ENCODE measurements at regions not wholly inside any gene's neighbourhood (a gene's known extent, or its start where the extent isn't known, plus 50 kb on each side); places are given as distances from the start of the nearest gene placed in this dataset.

- POLR2A ChIA-PET: no interaction called here
- RAD21 ChIA-PET (ENCODE audit: unreplicated experiment): no interaction called here
- no TSS peak for BruUV-seq (replicated peaks)
- no peaks in the 10 kb centered on the region for H3K9me3 ChIP-seq (replicated peaks; ENCODE audit: control insufficient read depth, insufficient read depth, low read length)
- no peak overlapping the region for H2AFZ ChIP-seq (ENCODE audit: control insufficient read depth, low read depth, low read length)
- H4K20me1 ChIP-seq (ENCODE audit: control insufficient read depth, insufficient read depth): no peaks in the 10 kb centered on the region
- H3K9ac ChIP-seq (ENCODE audit: control insufficient read depth, insufficient read depth, low read length): no peak overlapping the region
- H3K79me2 ChIP-seq (ENCODE audit: control insufficient read depth, insufficient read depth, low read length): no peaks in the 10 kb centered on the region
- H3K36me3 ChIP-seq (ENCODE audit: control insufficient read depth in 2 of 2, insufficient read depth in 2 of 2, low read length in 1 of 2): no peaks in the 10 kb centered on the region
- TF ChIP-seq RCOR1 (conservative IDR thresholded peaks at IDR 0.05; ENCODE audit: low read depth, low read length): no peak
- no peak for TF ChIP-seq CEBPB (IDR thresholded peaks at IDR 0.05; ENCODE audit: borderline replicate concordance in 1 of 2, low read depth in 2 of 2, low read length in 2 of 2)
- TF ChIP-seq EP300 (IDR thresholded peaks at IDR 0.05; ENCODE audit: borderline replicate concordance in 1 of 2, control insufficient read depth in 1 of 2, low read depth in 2 of 2, low read length in 2 of 2): no peak
- no peak for TF ChIP-seq CBX3 (IDR thresholded peaks at IDR 0.05; ENCODE audit: borderline replicate concordance, low read depth)
- no peak overlapping the region for H3K4me2 ChIP-seq (ENCODE audit: control insufficient read depth, insufficient read depth)
- FAIRE-seq (no peak), ATAC-seq (no peak), DNase-seq (ENCODE audit: low read depth, low spot score) (no peak)
- in situ Hi-C loops (cut with MboI) (no loop called here), intact Hi-C loops (cut with micrococcal nuclease; ENCODE audit: unreplicated experiment) (no loop called here)
- no peaks in the 10 kb centered on the region for H3K27me3 ChIP-seq (replicated peaks in 1 of 2; ENCODE audit: control insufficient read depth in 2 of 2, insufficient read depth in 2 of 2, low read length in 1 of 2)
- 48% methylated on average over 10 of the region's 10 CpGs for WGBS (ENCODE audit: insufficient coverage, insufficient replicate concordance, low lambda C conversion rate, missing lambda C conversion rate)
- H3K4me1 ChIP-seq (ENCODE audit: control insufficient read depth, insufficient read depth, low read length): no peaks in the 10 kb centered on the region
- CTCF ChIA-PET: no interaction called here
- SMC1A ChIA-PET (ENCODE audit: uncharacterized antibody, unreplicated experiment): no interaction called here
- H3K27ac ChIP-seq (ENCODE audit: control insufficient read depth, insufficient read depth): no peak overlapping the region
- no peak overlapping the region for H3K4me3 ChIP-seq
Observed at GRCh38 chr2:234874347-234875046, 77.3 kb upstream of the SH3BP4 start.

GRCh38 chr2:234873828-234874173 is 78.0 kb upstream of the SH3BP4 start:
- Histone ChIP-seq H3K4me3 (no peak overlapping the region), H3K9ac (ENCODE audit: control insufficient read depth, insufficient read depth, low read length) (no peak overlapping the region), H3K9me3 (replicated peaks; ENCODE audit: control insufficient read depth, insufficient read depth, low read length) (no peaks in the 10 kb centered on the region), H2AFZ (ENCODE audit: control insufficient read depth, low read depth, low read length) (no peak overlapping the region), H3K27ac (ENCODE audit: control insufficient read depth, insufficient read depth) (no peak overlapping the region), H3K4me2 (ENCODE audit: control insufficient read depth, insufficient read depth) (no peak overlapping the region), H3K4me1 (ENCODE audit: control insufficient read depth, insufficient read depth, low read length) (no peaks in the 10 kb centered on the region), H3K79me2 (ENCODE audit: control insufficient read depth, insufficient read depth, low read length) (no peaks in the 10 kb centered on the region), H3K36me3 (ENCODE audit: control insufficient read depth in 2 of 2, insufficient read depth in 2 of 2, low read length in 1 of 2) (no peaks in the 10 kb centered on the region), H4K20me1 (ENCODE audit: control insufficient read depth, insufficient read depth) (no peaks in the 10 kb centered on the region), H3K27me3 (replicated peaks in 1 of 2; ENCODE audit: control insufficient read depth in 2 of 2, insufficient read depth in 2 of 2, low read length in 1 of 2) (no peaks in the 10 kb centered on the region)
- DNase-seq (ENCODE audit: low read depth, low spot score) (no peak), ATAC-seq (no peak), FAIRE-seq (no peak)
- SMC1A ChIA-PET (ENCODE audit: uncharacterized antibody, unreplicated experiment): no interaction called here
- RAD21 ChIA-PET (ENCODE audit: unreplicated experiment): no interaction called here
- intact Hi-C loops (cut with micrococcal nuclease; ENCODE audit: unreplicated experiment): no loop called here
- no TSS peak for BruUV-seq (replicated peaks)
- in situ Hi-C loops (cut with MboI): no loop called here
- CTCF ChIA-PET: no interaction called here
- POLR2A ChIA-PET: no interaction called here
- WGBS (ENCODE audit: insufficient coverage, insufficient replicate concordance, low lambda C conversion rate, missing lambda C conversion rate): 39% methylated on average over 6 of the region's 6 CpGs
- TF ChIP-seq PAX5 (IDR thresholded peaks at IDR 0.05; ENCODE audit: borderline replicate concordance, low read depth, low read length) (no peak), KLF5 (IDR thresholded peaks at IDR 0.05; ENCODE audit: partially characterized antibody) (no peak), ZBTB40 (IDR thresholded peaks at IDR 0.05; ENCODE audit: borderline replicate concordance) (no peak), RB1 (IDR thresholded peaks at IDR 0.05; ENCODE audit: borderline replicate concordance) (no peak), MYB (IDR thresholded peaks at IDR 0.05; ENCODE audit: borderline replicate concordance, low read depth, low read length) (no peak), MLLT1 (IDR thresholded peaks at IDR 0.05) (no peak), POLR2AphosphoS5 (IDR thresholded peaks at IDR 0.05; ENCODE audit: low read length) (no peak), MXI1 (IDR thresholded peaks at IDR 0.05; ENCODE audit: low read depth, low read length) (no peak)
